CD14-positive monocyte (primary cell): ENCODE measurements at regions not wholly inside any gene's neighbourhood (a gene's known extent, or its start where the extent isn't known, plus 50 kb on each side); places are given as distances from the start of the nearest gene placed in this dataset.

Experiments
- DNase-seq, 3 donors: peaks; one replicate each; pipeline ENCODE4 v3.0.0-alpha.2; 2011 to 2022
- H2AFZ ChIP-seq: 2 replicates; pipeline ENCODE4 v1.6.0; 2012; ENCODE audit warnings: mild to moderate bottlenecking, low read depth, low read length, inconsistent platforms; ENCODE audit not compliant: insufficient read depth, poor library complexity, severe bottlenecking
- H3K27ac ChIP-seq, 2 donors: 1 replicate in 1 of 2; 2 replicates in 1 of 2; pipeline ENCODE4 v1.5.1; 2012 to 2013; ENCODE audit warnings: low read length in 2 of 2, control low read depth in 1 of 2, inconsistent platforms in 1 of 2, low read depth in 1 of 2, mild to moderate bottlenecking in 1 of 2
- H3K27me3 ChIP-seq, 2 donors: one replicate each; pipeline versions ENCODE4 v1.6.0 to v1.6.1; 2011 to 2013; ENCODE audit warnings: low read length in 2 of 2; ENCODE audit not compliant: control insufficient read depth in 2 of 2, insufficient read depth in 2 of 2
- H3K36me3 ChIP-seq, 2 donors: replicated peaks in 1 of 2; 1 replicate in 1 of 2; 2 replicates in 1 of 2; pipeline versions ENCODE4 v1.5.1 to v1.6.1; 2012 to 2013; ENCODE audit warnings: low read length in 2 of 2, control low read depth in 1 of 2, inconsistent platforms in 1 of 2, mild to moderate bottlenecking in 1 of 2; ENCODE audit not compliant: insufficient read depth in 2 of 2, control insufficient read depth in 1 of 2
- H3K4me1 ChIP-seq, 2 donors: 1 replicate in 1 of 2; 2 replicates in 1 of 2; pipeline versions ENCODE4 v1.5.1 to v1.6.1; 2012 to 2013; ENCODE audit warnings: low read length in 2 of 2, control low read depth in 1 of 2, inconsistent platforms in 1 of 2, mild to moderate bottlenecking in 1 of 2, moderate library complexity in 1 of 2; ENCODE audit not compliant: insufficient read depth in 2 of 2, control insufficient read depth in 1 of 2
- H3K4me2 ChIP-seq: replicated peaks from 2 replicates; pipeline ENCODE3; 2012; ENCODE audit warnings: low read length, moderate library complexity, mild to moderate bottlenecking; ENCODE audit not compliant: poor library complexity, severe bottlenecking; ENCODE audit errors: extremely low read depth
- H3K4me3 ChIP-seq, 3 experiments: fragments of 200-600 bp in 1 of 3; sonication (generic) in 1 of 3; replicated peaks in 1 of 3; 1 replicate in 2 of 3; 2 replicates in 1 of 3; pipeline ENCODE4 v1.5.1; 2011 to 2013; ENCODE audit warnings: low read length in 3 of 3, mild to moderate bottlenecking in 3 of 3, control low read depth in 2 of 3, low read depth in 2 of 3, inconsistent platforms in 1 of 3, moderate library complexity in 1 of 3
- H3K79me2 ChIP-seq: 2 replicates; pipeline ENCODE4 v1.6.0; 2012; ENCODE audit warnings: mild to moderate bottlenecking, control low read depth, inconsistent platforms, low read length, moderate library complexity; ENCODE audit not compliant: insufficient read depth
- H3K9ac ChIP-seq: 2 replicates; pipeline ENCODE4 v1.6.0; 2017; ENCODE audit warnings: low read length, mild to moderate bottlenecking; ENCODE audit not compliant: insufficient read depth, poor library complexity, severe bottlenecking
- H3K9me3 ChIP-seq, 2 donors: replicated peaks in 1 of 2; 1 replicate in 1 of 2; 2 replicates in 1 of 2; pipeline versions ENCODE4 v1.5.1 to v1.6.1; 2012 to 2013; ENCODE audit warnings: low read length in 2 of 2, control low read depth in 1 of 2; ENCODE audit not compliant: control insufficient read depth in 1 of 2, insufficient read depth in 1 of 2
- H4K20me1 ChIP-seq: 2 replicates; pipeline ENCODE4 v1.6.0; 2012; ENCODE audit warnings: mild to moderate bottlenecking, low read length, control low read depth, moderate library complexity; ENCODE audit not compliant: insufficient read depth
- H3K27ac Mint-ChIP-seq, 7 donors: one replicate each; pipeline ENCODE4 v1.8.0; 2020; ENCODE audit warnings: mild to moderate bottlenecking in 7 of 7, mixed read lengths in 7 of 7, moderate library complexity in 6 of 7, inconsistent platforms in 2 of 7
- H3K27me3 Mint-ChIP-seq, 3 donors: one replicate each; pipeline ENCODE4 v1.8.0; 2021 to 2022; ENCODE audit warnings: low read depth in 3 of 3, mild to moderate bottlenecking in 3 of 3, mixed read lengths in 3 of 3, moderate library complexity in 3 of 3, inconsistent platforms in 1 of 3
- H3K36me3 Mint-ChIP-seq, 2 donors: one replicate each; pipeline ENCODE4 v1.8.0; 2020; ENCODE audit warnings: mixed read lengths in 2 of 2, inconsistent platforms in 1 of 2, mild to moderate bottlenecking in 1 of 2
- H3K4me1 Mint-ChIP-seq: one replicate; pipeline ENCODE4 v1.8.0; 2020; ENCODE audit warnings: mild to moderate bottlenecking, mixed read lengths
- H3K4me3 Mint-ChIP-seq, 2 donors: one replicate each; pipeline ENCODE4 v1.8.0; 2020; ENCODE audit warnings: mild to moderate bottlenecking in 2 of 2, mixed read lengths in 2 of 2, moderate library complexity in 1 of 2
- H3K9me3 Mint-ChIP-seq, 7 donors: one replicate each; pipeline ENCODE4 v1.8.0; 2020 to 2022; ENCODE audit warnings: mixed read lengths in 7 of 7, mild to moderate bottlenecking in 6 of 7, moderate library complexity in 6 of 7, inconsistent platforms in 2 of 7
- WGBS: methylation state at CpG from one replicate; pipeline ENCODE4 v1.1.5; 2013; ENCODE audit warnings: missing lambda C conversion rate; ENCODE audit not compliant: insufficient coverage; 5-methylcytosine and 5-hydroxymethylcytosine counted together
- intact Hi-C, 2 donors: fragments of 100-400 bp; cut with micrococcal nuclease; formaldehyde crosslinking; loops; one replicate each; pipeline versions ENCODE4 v1.15.0 to v1.15.1; 2023
- TF ChIP-seq, protein P1 (sequence below): fragments of 200-600 bp; IDR thresholded peaks from one replicate; pipeline ENCODE4 v1.8.0; 2022; ENCODE audit warnings: antibody characterized with exemption, mild to moderate bottlenecking

DNA sequence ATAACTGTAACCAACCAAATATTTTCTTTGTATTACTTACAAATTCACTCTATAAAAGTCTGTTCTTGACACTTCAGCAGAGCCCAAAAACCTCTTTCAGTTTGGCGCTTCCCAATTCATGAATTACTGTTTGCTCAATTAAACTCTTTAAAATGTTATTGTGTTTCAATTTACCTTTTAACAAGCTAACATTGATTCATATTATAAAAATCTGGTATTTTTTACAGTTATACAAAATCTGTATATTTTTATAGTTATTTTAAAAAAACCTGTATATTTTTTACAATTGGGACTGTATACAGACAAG lies 75.3 kb upstream of the E2F3 start:
- no CpG with 5 or more reads among the region's 1 CpG for WGBS
- no peaks in the 10 kb centered on the region for H3K79me2 ChIP-seq
- no peak overlapping the region for H2AFZ ChIP-seq
- H3K4me2 ChIP-seq: no peak overlapping the region
- Mint-ChIP-seq H3K4me1 (peaks cover 11% of the 10 kb centered on the region), H3K4me3 (no peak overlapping the region), H3K27ac (peak overlapping the region in 4 of 7 donors; percentile 80 to 90 (median 85)), H3K36me3 (no peaks in the 10 kb centered on the region), H3K27me3 (peaks cover 4 to 7% (median 5%) of the 10 kb centered on the region in 3 donors), H3K9me3 (peaks cover 0 to under 1% (median 0%) of the 10 kb centered on the region in 7 donors)
- no peaks in the 10 kb centered on the region for H3K36me3 ChIP-seq
- H3K4me3 ChIP-seq: no peak overlapping the region
- peaks cover 10 to 13% of the 10 kb centered on the region in 2 donors for H3K4me1 ChIP-seq
- H3K27ac ChIP-seq: peak overlapping the region in 1 of 2 donors; percentile 79
- no peak overlapping the region for H3K9ac ChIP-seq
- intact Hi-C loops: loop anchor here in 1 of 2 donors (5.0 to 10.0 kb wide), 2 partner anchors 76 to 208 kb away; partner anchors contain the start of genes CDKAL1 and E2F3
- TF ChIP-seq, protein P1, sequence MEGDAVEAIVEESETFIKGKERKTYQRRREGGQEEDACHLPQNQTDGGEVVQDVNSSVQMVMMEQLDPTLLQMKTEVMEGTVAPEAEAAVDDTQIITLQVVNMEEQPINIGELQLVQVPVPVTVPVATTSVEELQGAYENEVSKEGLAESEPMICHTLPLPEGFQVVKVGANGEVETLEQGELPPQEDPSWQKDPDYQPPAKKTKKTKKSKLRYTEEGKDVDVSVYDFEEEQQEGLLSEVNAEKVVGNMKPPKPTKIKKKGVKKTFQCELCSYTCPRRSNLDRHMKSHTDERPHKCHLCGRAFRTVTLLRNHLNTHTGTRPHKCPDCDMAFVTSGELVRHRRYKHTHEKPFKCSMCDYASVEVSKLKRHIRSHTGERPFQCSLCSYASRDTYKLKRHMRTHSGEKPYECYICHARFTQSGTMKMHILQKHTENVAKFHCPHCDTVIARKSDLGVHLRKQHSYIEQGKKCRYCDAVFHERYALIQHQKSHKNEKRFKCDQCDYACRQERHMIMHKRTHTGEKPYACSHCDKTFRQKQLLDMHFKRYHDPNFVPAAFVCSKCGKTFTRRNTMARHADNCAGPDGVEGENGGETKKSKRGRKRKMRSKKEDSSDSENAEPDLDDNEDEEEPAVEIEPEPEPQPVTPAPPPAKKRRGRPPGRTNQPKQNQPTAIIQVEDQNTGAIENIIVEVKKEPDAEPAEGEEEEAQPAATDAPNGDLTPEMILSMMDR: no peak
- H3K27me3 ChIP-seq: no peaks in the 10 kb centered on the region
- H3K9me3 ChIP-seq: no peaks in the 10 kb centered on the region
- DNase-seq: no peak
- no peaks in the 10 kb centered on the region for H4K20me1 ChIP-seq

DNA sequence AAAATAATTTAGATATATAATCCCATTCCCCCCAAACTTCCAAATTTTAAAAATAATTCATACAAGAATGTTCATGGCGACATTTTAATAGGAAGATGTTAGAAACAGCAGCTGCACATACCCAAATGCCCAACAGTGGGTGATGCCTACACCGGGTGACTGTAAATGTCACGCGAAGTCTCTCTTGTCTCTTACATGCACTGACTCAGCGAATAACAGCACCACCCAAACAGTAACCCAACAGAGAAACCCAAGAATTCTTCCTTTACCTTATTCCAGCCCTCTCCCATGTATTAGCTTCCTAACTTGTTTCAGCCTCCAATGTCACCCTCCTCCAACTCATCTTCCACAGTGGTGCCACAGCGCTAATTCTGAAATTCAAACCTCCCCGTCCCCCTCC lies 74.5 kb upstream of the E2F3 start:
- no peaks in the 10 kb centered on the region for H3K36me3 Mint-ChIP-seq
- WGBS: 97% methylated on average over 6 of the region's 7 CpGs
- no peaks in the 10 kb centered on the region for H4K20me1 ChIP-seq
- H3K4me2 ChIP-seq: no peak overlapping the region
- TF ChIP-seq, protein P1: no peak
- H3K27ac Mint-ChIP-seq: peak overlapping the region in 4 of 7 donors; percentile 22 to 81 (median 41)
- no peaks in the 10 kb centered on the region for H3K9me3 ChIP-seq
- intact Hi-C loops: loop anchor here in 1 of 2 donors (5.0 to 10.0 kb wide), 2 partner anchors 75 to 208 kb away; partner anchors contain the start of genes CDKAL1 and E2F3
- H3K9me3 Mint-ChIP-seq: no peaks in the 10 kb centered on the region
- no peaks in the 10 kb centered on the region for H3K36me3 ChIP-seq
- H3K4me1 Mint-ChIP-seq: peaks cover 11% of the 10 kb centered on the region
- no peak overlapping the region for H3K9ac ChIP-seq
- H3K4me3 ChIP-seq: no peak overlapping the region
- peaks cover 4 to 7% (median 5%) of the 10 kb centered on the region in 3 donors for H3K27me3 Mint-ChIP-seq
- H3K79me2 ChIP-seq: no peaks in the 10 kb centered on the region
- H3K27me3 ChIP-seq: no peaks in the 10 kb centered on the region
- H3K27ac ChIP-seq: no peak overlapping the region
- no peak overlapping the region for H3K4me3 Mint-ChIP-seq
- H3K4me1 ChIP-seq: peaks cover 10 to 13% of the 10 kb centered on the region in 2 donors
- no peak for DNase-seq
- H2AFZ ChIP-seq: no peak overlapping the region
